Ascending aorta (tissue), 2 donors: ENCODE measurements at regions not wholly inside any gene's neighbourhood (a gene's known extent, or its start where the extent isn't known, plus 50 kb on each side); places are given as distances from the start of the nearest gene placed in this dataset.

Source experiments
- DNase-seq, 2 donors: peaks; one replicate each; pipeline ENCODE4 v3.0.0-alpha.2; 2019; ENCODE audit warnings: low spot score in 2 of 2
- H3K27ac ChIP-seq, 2 donors: fragments of 200-600 bp; sonication (generic); one replicate each; pipeline ENCODE4 v1.5.1; 2016 to 2017; ENCODE audit warnings: mild to moderate bottlenecking in 1 of 2
- H3K27me3 ChIP-seq: fragments of 200-600 bp; sonication (generic); one replicate; pipeline ENCODE4 v1.5.1; 2017
- H3K36me3 ChIP-seq, 2 donors: fragments of 200-600 bp; sonication (generic); one replicate each; pipeline ENCODE4 v1.5.1; 2016
- H3K4me1 ChIP-seq, 2 donors: fragments of 200-600 bp; sonication (generic); one replicate each; pipeline ENCODE4 v1.5.1; 2016 to 2017; ENCODE audit warnings: mild to moderate bottlenecking in 1 of 2
- H3K4me3 ChIP-seq, 2 donors: fragments of 200-600 bp; sonication (generic); one replicate each; pipeline ENCODE4 v1.5.1; 2016 to 2017; ENCODE audit warnings: mild to moderate bottlenecking in 1 of 2
- H3K9me3 ChIP-seq, 2 donors: fragments of 200-600 bp; sonication (generic); one replicate each; pipeline ENCODE4 v1.5.1; 2016
- CTCF ChIP-seq, 3 experiments: fragments of 200-600 bp in 2 of 3; fragments of 450-650 bp in 1 of 3; sonication (generic) in 2 of 3; IDR thresholded peaks; one replicate each; pipeline ENCODE4 v1.5.1; 2016 to 2019; ENCODE audit warnings: antibody characterized with exemption in 3 of 3, mild to moderate bottlenecking in 1 of 3, moderate library complexity in 1 of 3
- intact Hi-C: fragments of 100-400 bp; cut with DNase I; formaldehyde crosslinking; loops from one replicate; pipeline ENCODE4 v1.15.1; 2023

- DNase-seq: peak in 1 of 2 donors; percentile 27
- H3K27me3 ChIP-seq: no peaks in the 10 kb centered on the region
- no peaks in the 10 kb centered on the region for H3K4me1 ChIP-seq
- H3K27ac ChIP-seq: no peak overlapping the region
- no peak overlapping the region for H3K4me3 ChIP-seq
- TF ChIP-seq CTCF (IDR thresholded peaks at IDR 0.05): no peak
- H3K9me3 ChIP-seq: no peaks in the 10 kb centered on the region
- intact Hi-C loops: no loop called here
- H3K36me3 ChIP-seq: no peaks in the 10 kb centered on the region
Observed at GRCh38 chr20:58583586-58583985, 67.5 kb upstream of the STX16 start.

GRCh38 chr20:58583176-58583575 lies 67.9 kb upstream of the STX16 start:
- H3K4me1 ChIP-seq: no peaks in the 10 kb centered on the region
- H3K36me3 ChIP-seq: no peaks in the 10 kb centered on the region
- TF ChIP-seq CTCF (IDR thresholded peaks at IDR 0.05): no peak
- no peak overlapping the region for H3K4me3 ChIP-seq
- no peaks in the 10 kb centered on the region for H3K27me3 ChIP-seq
- no peak overlapping the region for H3K27ac ChIP-seq
- no peak for DNase-seq
- no peaks in the 10 kb centered on the region for H3K9me3 ChIP-seq
- intact Hi-C loops: no loop called here

- Histone ChIP-seq H3K9me3 (no peaks in the 10 kb centered on the region), H3K27me3 (no peaks in the 10 kb centered on the region), H3K4me3 (no peak overlapping the region), H3K36me3 (no peaks in the 10 kb centered on the region), H3K27ac (no peak overlapping the region), H3K4me1 (no peaks in the 10 kb centered on the region)
- no peak for DNase-seq
- intact Hi-C loops: no loop called here
- no peak for TF ChIP-seq CTCF (IDR thresholded peaks at IDR 0.05)
Observed at GRCh38 chr20:58580474-58580835, 65.3 kb upstream of the APCDD1L start.

- no peaks in the 10 kb centered on the region for H3K27me3 ChIP-seq
- H3K36me3 ChIP-seq: no peaks in the 10 kb centered on the region
- no peak overlapping the region for H3K27ac ChIP-seq
- no peaks in the 10 kb centered on the region for H3K4me1 ChIP-seq
- no peak for DNase-seq
- no peak for TF ChIP-seq CTCF (IDR thresholded peaks at IDR 0.05)
- H3K9me3 ChIP-seq: no peaks in the 10 kb centered on the region
- intact Hi-C loops: no loop called here
- H3K4me3 ChIP-seq: no peak overlapping the region
Observed at GRCh38 chr20:58579819-58580473, 64.7 kb upstream of the APCDD1L start.

GRCh38 chr20:58579069-58579818 lies 64.0 kb upstream of the APCDD1L start:
- Histone ChIP-seq H3K27me3 (no peaks in the 10 kb centered on the region), H3K36me3 (no peaks in the 10 kb centered on the region), H3K4me3 (no peak overlapping the region), H3K9me3 (no peaks in the 10 kb centered on the region), H3K4me1 (no peaks in the 10 kb centered on the region), H3K27ac (no peak overlapping the region)
- TF ChIP-seq CTCF (IDR thresholded peaks at IDR 0.05): no peak
- intact Hi-C loops: no loop called here
- DNase-seq: no peak
